ENCODE measurements at regions not wholly inside any gene's neighbourhood (a gene's known extent, or its start where the extent isn't known, plus 50 kb on each side); places are given as distances from the start of the nearest gene placed in this dataset.

GRCh38 chr4:11585506-11585905 is 156.8 kb upstream of the HS3ST1 start:
- no peak for TF ChIP-seq GTF2F1 (IDR thresholded peaks at IDR 0.05; ENCODE audit: low read length)
- TF ChIP-seq POLR2G (IDR thresholded peaks at IDR 0.05; ENCODE audit: low read depth, low read length): no peak
- TF ChIP-seq NR3C1 (CRISPR knock-in tag; IDR thresholded peaks at IDR 0.05): no peak
- no peak for TF ChIP-seq DPF2 (CRISPR knock-in tag; IDR thresholded peaks at IDR 0.05; ENCODE audit: borderline replicate concordance, low read depth)
- no peak for TF ChIP-seq TOE1 (CRISPR knock-in tag; IDR thresholded peaks at IDR 0.05)
- no peak for TF ChIP-seq MAX (IDR thresholded peaks at IDR 0.05)
- no peak for TF ChIP-seq CTCF (CRISPR knock-in tag; IDR thresholded peaks at IDR 0.05)
- no peak for TF ChIP-seq ZNF891 (CRISPR knock-in tag; IDR thresholded peaks at IDR 0.05)
- no peak for TF ChIP-seq POLR2AphosphoS2 (IDR thresholded peaks at IDR 0.05; ENCODE audit: low read depth, low read length)

All from HepG2 (cell line).